MM.1S (cell line): ENCODE measurements at regions not wholly inside any gene's neighbourhood (a gene's known extent, or its start where the extent isn't known, plus 50 kb on each side); places are given as distances from the start of the nearest gene placed in this dataset.

Source experiments
- CTCF ChIP-seq: fragments of 300-600 bp; sonication (generic); IDR thresholded peaks from 2 replicates; pipeline ENCODE4 v1.5.1; 2016; ENCODE audit warnings: antibody characterized with exemption, low read length, mixed read lengths
- EZH2 ChIP-seq: fragments of 300-600 bp; sonication (generic); optimal IDR thresholded peaks from 2 replicates; pipeline ENCODE3; 2017; ENCODE audit warnings: low read depth, mild to moderate bottlenecking, antibody characterized with exemption, low read length, mixed read lengths

DNA sequence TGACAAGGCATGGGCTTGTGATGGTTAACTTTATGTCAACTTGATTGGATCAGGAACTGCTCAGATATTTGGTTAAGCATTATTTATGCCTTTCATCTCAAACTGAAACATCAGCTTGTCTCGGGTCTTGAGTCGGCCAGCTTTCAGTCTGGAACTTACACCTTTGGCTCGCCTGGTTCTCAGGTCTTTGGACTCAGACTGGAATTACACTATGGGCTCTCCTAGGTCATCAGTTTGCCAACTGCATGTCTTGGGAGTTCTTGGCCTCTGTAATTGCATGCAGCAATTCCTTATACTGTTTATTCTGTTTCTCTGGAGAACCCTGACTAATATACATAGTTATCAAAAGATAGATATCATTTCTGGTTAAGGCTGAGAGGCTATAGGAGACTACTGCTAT, 653.7 kb downstream of the ADGRL2 start:
- no peak for TF ChIP-seq CTCF
- no peak for TF ChIP-seq EZH2
